ENCODE measurements at regions not wholly inside any gene's neighbourhood (a gene's known extent, or its start where the extent isn't known, plus 50 kb on each side); places are given as distances from the start of the nearest gene placed in this dataset.

DNA sequence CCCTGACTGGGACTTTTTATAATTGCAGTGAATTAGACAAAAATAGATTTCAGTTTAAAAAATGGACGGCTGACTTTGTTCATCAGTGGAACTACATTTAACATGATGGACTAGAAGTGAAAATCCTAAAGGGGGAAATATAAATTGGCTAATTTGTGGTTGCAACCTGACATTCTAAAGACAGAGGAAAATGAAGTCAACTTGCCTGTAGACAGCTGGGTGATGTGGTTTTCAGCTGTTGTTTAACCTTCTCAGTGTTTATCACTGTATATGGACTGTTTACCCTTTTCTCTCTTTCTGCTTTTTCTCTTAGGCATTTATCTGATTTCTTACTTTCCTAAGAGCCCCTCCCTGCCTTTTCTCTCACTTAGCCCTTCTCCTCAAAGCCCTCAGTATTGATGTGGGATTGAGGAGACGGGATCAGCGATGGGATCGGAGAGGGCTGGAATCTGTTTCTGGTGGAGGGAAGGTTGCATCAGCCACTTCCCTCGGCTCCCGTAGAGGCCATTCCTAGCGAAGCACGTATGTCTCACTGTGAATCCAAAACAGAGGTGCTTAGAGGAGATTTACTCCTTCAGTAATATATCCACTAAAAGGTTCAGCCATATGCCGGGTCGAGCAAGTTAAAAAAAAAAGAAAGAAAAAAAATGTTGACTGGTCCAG lies 109.0 kb upstream of the KLF6 start:
- Histone ChIP-seq H3K4me1 (ENCODE audit: control insufficient read depth in 4 of 4, insufficient read depth in 4 of 4, low read length in 3 of 4) (no peaks in the 10 kb centered on the region), H3K4me3 (ENCODE audit: low read depth in 1 of 3, low read length in 3 of 3) (no peak overlapping the region), H3K9me3 (ENCODE audit: control insufficient read depth in 4 of 4, low read length in 3 of 4) (no peaks in the 10 kb centered on the region), H3K27ac (ENCODE audit: low read depth in 1 of 2, low read length in 2 of 2) (no peak overlapping the region), H3K27me3 (ENCODE audit: control insufficient read depth in 4 of 4, insufficient read depth in 4 of 4, low read length in 3 of 4) (no peaks in the 10 kb centered on the region), H3K9ac (ENCODE audit: low read depth in 1 of 2, low read length in 2 of 2) (no peak overlapping the region), H3K36me3 (ENCODE audit: control insufficient read depth in 4 of 4, insufficient read depth in 3 of 4, low read depth in 1 of 4, low read length in 3 of 4) (no peaks in the 10 kb centered on the region)
- no peak for DNase-seq (ENCODE audit: low spot score)
- 82% methylated on average over 10 of the region's 10 CpGs for WGBS
- TF ChIP-seq EGR1 (IDR thresholded peaks at IDR 0.05; ENCODE audit: low read depth in 2 of 2), result no peak
- no peak for TF ChIP-seq HNF4A (conservative IDR thresholded peaks at IDR 0.05)
- no peak for TF ChIP-seq GABPA (IDR thresholded peaks at IDR 0.05 in 1 of 2, conservative IDR thresholded peaks at IDR 0.05 in 1 of 2)
- no peak for TF ChIP-seq RXRA (IDR thresholded peaks at IDR 0.05)
- no peak for TF ChIP-seq YY1 (IDR thresholded peaks at IDR 0.05)
- no peak for TF ChIP-seq TAF1 (conservative IDR thresholded peaks at IDR 0.05)
- TF ChIP-seq REST (IDR thresholded peaks at IDR 0.05), result no peak
- TF ChIP-seq HNF4G (IDR thresholded peaks at IDR 0.05), result no peak
- TF ChIP-seq SP1 (IDR thresholded peaks at IDR 0.05), result no peak
- TF ChIP-seq, protein P1, sequence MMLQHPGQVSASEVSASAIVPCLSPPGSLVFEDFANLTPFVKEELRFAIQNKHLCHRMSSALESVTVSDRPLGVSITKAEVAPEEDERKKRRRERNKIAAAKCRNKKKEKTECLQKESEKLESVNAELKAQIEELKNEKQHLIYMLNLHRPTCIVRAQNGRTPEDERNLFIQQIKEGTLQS (IDR thresholded peaks at IDR 0.05), result no peak
- TF ChIP-seq, protein P2, sequence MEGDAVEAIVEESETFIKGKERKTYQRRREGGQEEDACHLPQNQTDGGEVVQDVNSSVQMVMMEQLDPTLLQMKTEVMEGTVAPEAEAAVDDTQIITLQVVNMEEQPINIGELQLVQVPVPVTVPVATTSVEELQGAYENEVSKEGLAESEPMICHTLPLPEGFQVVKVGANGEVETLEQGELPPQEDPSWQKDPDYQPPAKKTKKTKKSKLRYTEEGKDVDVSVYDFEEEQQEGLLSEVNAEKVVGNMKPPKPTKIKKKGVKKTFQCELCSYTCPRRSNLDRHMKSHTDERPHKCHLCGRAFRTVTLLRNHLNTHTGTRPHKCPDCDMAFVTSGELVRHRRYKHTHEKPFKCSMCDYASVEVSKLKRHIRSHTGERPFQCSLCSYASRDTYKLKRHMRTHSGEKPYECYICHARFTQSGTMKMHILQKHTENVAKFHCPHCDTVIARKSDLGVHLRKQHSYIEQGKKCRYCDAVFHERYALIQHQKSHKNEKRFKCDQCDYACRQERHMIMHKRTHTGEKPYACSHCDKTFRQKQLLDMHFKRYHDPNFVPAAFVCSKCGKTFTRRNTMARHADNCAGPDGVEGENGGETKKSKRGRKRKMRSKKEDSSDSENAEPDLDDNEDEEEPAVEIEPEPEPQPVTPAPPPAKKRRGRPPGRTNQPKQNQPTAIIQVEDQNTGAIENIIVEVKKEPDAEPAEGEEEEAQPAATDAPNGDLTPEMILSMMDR (IDR thresholded peaks at IDR 0.05; ENCODE audit: low read depth, low read length, missing input control), result no peak
- no peak for TF ChIP-seq FOXA2 (IDR thresholded peaks at IDR 0.05)
- no peak for TF ChIP-seq NR2F2 (IDR thresholded peaks at IDR 0.05)
- TF ChIP-seq MAX (IDR thresholded peaks at IDR 0.05), result no peak

DNA sequence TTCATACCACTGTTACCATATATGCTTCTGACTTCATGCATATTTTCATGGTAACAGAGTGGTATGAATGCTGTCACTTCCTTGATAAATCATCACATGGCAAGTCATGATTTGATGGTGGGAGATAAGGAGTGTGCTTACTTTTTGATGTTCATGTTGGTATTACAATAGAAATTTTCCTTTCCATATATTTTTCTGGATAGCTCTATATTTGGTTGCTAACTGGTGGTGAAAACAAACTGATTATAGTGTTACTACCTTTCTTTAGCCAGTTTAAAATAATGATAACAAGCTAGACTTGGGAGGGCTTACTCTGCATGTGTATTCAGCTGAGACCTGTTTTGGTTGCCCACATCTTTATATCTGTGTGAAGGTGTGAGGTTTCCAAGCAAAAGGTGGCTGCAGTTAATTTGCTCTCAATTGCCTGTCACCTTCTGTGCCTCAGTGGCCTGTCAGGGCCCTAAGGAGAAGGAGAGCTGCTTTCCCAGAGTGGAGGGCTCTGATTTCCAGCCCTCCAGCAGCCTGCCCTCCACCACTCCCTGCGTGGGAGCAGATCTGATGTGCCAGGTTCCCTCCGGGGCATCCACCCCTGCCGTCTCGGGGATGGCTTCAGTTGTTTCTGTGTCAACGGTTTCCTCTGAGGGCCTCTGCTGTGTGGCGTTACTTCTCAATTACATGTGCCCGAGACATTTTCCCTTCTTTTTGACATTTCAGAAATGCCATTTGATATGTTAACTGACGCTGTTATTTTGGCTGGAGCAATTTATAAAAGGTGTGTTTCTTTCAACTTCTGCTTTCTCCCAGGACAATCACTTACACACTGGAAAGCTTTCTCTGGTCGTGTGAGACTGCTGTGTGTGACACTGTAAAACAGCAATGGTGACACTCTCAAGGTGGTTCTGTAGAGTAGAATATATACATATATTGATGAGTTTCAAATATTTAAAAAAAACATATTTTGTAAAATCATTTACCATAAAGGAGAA lies 107.7 kb upstream of the KLF6 start:
- WGBS, result 77% methylated on average over 9 of the region's 9 CpGs
- no peak for DNase-seq (ENCODE audit: low spot score)
- Histone ChIP-seq H3K27ac (ENCODE audit: low read depth in 1 of 2, low read length in 2 of 2) (no peak overlapping the region), H3K9ac (ENCODE audit: low read depth in 1 of 2, low read length in 2 of 2) (no peak overlapping the region), H3K36me3 (ENCODE audit: control insufficient read depth in 4 of 4, insufficient read depth in 3 of 4, low read depth in 1 of 4, low read length in 3 of 4) (no peaks in the 10 kb centered on the region), H3K27me3 (ENCODE audit: control insufficient read depth in 4 of 4, insufficient read depth in 4 of 4, low read length in 3 of 4) (no peaks in the 10 kb centered on the region), H3K9me3 (ENCODE audit: control insufficient read depth in 4 of 4, low read length in 3 of 4) (no peaks in the 10 kb centered on the region), H3K4me1 (ENCODE audit: control insufficient read depth in 4 of 4, insufficient read depth in 4 of 4, low read length in 3 of 4) (no peaks in the 10 kb centered on the region), H3K4me3 (ENCODE audit: low read depth in 1 of 3, low read length in 3 of 3) (no peak overlapping the region)
- TF ChIP-seq, protein P2 (IDR thresholded peaks at IDR 0.05; ENCODE audit: low read depth, low read length, missing input control), result no peak
- no peak for TF ChIP-seq RXRA (IDR thresholded peaks at IDR 0.05)
- no peak for TF ChIP-seq YY1 (IDR thresholded peaks at IDR 0.05)
- no peak for TF ChIP-seq FOXA2 (IDR thresholded peaks at IDR 0.05)
- TF ChIP-seq HNF4G (IDR thresholded peaks at IDR 0.05), result no peak
- no peak for TF ChIP-seq FOXA1 (IDR thresholded peaks at IDR 0.05)
- TF ChIP-seq SP1 (IDR thresholded peaks at IDR 0.05), result no peak
- TF ChIP-seq, protein P1 (IDR thresholded peaks at IDR 0.05), result no peak
- no peak for TF ChIP-seq ZBTB33 (IDR thresholded peaks at IDR 0.05)
- TF ChIP-seq HNF4A (conservative IDR thresholded peaks at IDR 0.05), result no peak
- no peak for TF ChIP-seq NR2F2 (IDR thresholded peaks at IDR 0.05)

Data from liver (tissue), 8 donors.